ENCODE measurements at regions not wholly inside any gene's neighbourhood (a gene's known extent, or its start where the extent isn't known, plus 50 kb on each side); places are given as distances from the start of the nearest gene placed in this dataset.

- Histone ChIP-seq H3K4me1 (no peaks in the 10 kb centered on the region), H3K27ac (replicated peaks in 1 of 4) (no peak overlapping the region), H3K27me3 (no peaks in the 10 kb centered on the region), H3K4me3 (no peak overlapping the region), H3K36me3 (no peaks in the 10 kb centered on the region), H3K9me3 (no peaks in the 10 kb centered on the region)
- intact Hi-C loops (cut with DNase I), result no loop called here
- TF ChIP-seq POLR2A (IDR thresholded peaks at IDR 0.05; ENCODE audit: low read depth), result no peak
- no peak for TF ChIP-seq POLR2AphosphoS5 (IDR thresholded peaks at IDR 0.05)
- 39% methylated on average over 2 of the region's 2 CpGs for WGBS
- DNase-seq (ENCODE audit: extremely low spot score), result no peak
Observed at GRCh38 chr20:52484438-52484837, 292.9 kb upstream of the ZFP64 start.

- H3K36me3 ChIP-seq, result no peaks in the 10 kb centered on the region
- H3K9me3 ChIP-seq, result no peaks in the 10 kb centered on the region
- H3K4me1 ChIP-seq, result no peaks in the 10 kb centered on the region
- H3K4me3 ChIP-seq, result no peak overlapping the region
- H3K27ac ChIP-seq (replicated peaks in 1 of 4), result no peak overlapping the region
- DNase-seq (ENCODE audit: extremely low spot score), result no peak
- intact Hi-C loops (cut with DNase I), result no loop called here
- H3K27me3 ChIP-seq, result no peaks in the 10 kb centered on the region
- TF ChIP-seq POLR2A (IDR thresholded peaks at IDR 0.05; ENCODE audit: low read depth) (no peak), EP300 (IDR thresholded peaks at IDR 0.05) (no peak), POLR2AphosphoS5 (IDR thresholded peaks at IDR 0.05) (no peak), CTCF (IDR thresholded peaks at IDR 0.05) (no peak)
- 97% methylated on average over 1 of the region's 1 CpG for WGBS
Observed at GRCh38 chr20:52483382-52483781, 291.8 kb upstream of the ZFP64 start.

- 78% methylated on average over 5 of the region's 5 CpGs for WGBS
- H3K9me3 ChIP-seq, result no peaks in the 10 kb centered on the region
Observed at GRCh38 chr20:52482044-52482443, 290.5 kb upstream of the ZFP64 start.

GRCh38 chr20:52481443-52481842 is 289.9 kb upstream of the ZFP64 start:
- H3K36me3 ChIP-seq, result no peaks in the 10 kb centered on the region
- no peaks in the 10 kb centered on the region for H3K27me3 ChIP-seq
- DNase-seq (ENCODE audit: extremely low spot score), result no peak
- no peaks in the 10 kb centered on the region for H3K9me3 ChIP-seq
- WGBS, result 38% methylated on average over 3 of the region's 3 CpGs
- H3K4me1 ChIP-seq, result no peaks in the 10 kb centered on the region
- no peak for TF ChIP-seq POLR2AphosphoS5 (IDR thresholded peaks at IDR 0.05)
- no peak for TF ChIP-seq CTCF (IDR thresholded peaks at IDR 0.05)
- no peak for TF ChIP-seq EP300 (IDR thresholded peaks at IDR 0.05)
- H3K4me3 ChIP-seq, result no peak overlapping the region
- no peak overlapping the region for H3K27ac ChIP-seq (replicated peaks in 1 of 4)
- intact Hi-C loops (cut with DNase I), result no loop called here

More at GRCh38 chr20:52482044-52482443, 290.5 kb upstream of the ZFP64 start:
- H3K27ac ChIP-seq (replicated peaks in 1 of 4), result no peak overlapping the region
- H3K4me3 ChIP-seq, result no peak overlapping the region
- intact Hi-C loops (cut with DNase I), result no loop called here
- TF ChIP-seq CTCF (IDR thresholded peaks at IDR 0.05) (no peak), POLR2AphosphoS5 (IDR thresholded peaks at IDR 0.05) (no peak), EP300 (IDR thresholded peaks at IDR 0.05) (no peak), POLR2A (IDR thresholded peaks at IDR 0.05; ENCODE audit: low read depth) (no peak)
- no peaks in the 10 kb centered on the region for H3K4me1 ChIP-seq
- H3K36me3 ChIP-seq, result no peaks in the 10 kb centered on the region
- DNase-seq (ENCODE audit: extremely low spot score), result no peak
- no peaks in the 10 kb centered on the region for H3K27me3 ChIP-seq

- no peak for DNase-seq (ENCODE audit: extremely low spot score)
- intact Hi-C loops (cut with DNase I), result no loop called here
- H3K4me3 ChIP-seq, result no peak overlapping the region
- TF ChIP-seq POLR2AphosphoS5 (IDR thresholded peaks at IDR 0.05) (no peak), CTCF (IDR thresholded peaks at IDR 0.05) (no peak), EP300 (IDR thresholded peaks at IDR 0.05) (no peak), POLR2A (IDR thresholded peaks at IDR 0.05; ENCODE audit: low read depth) (no peak)
- H3K4me1 ChIP-seq, result no peaks in the 10 kb centered on the region
- H3K36me3 ChIP-seq, result no peaks in the 10 kb centered on the region
- no peaks in the 10 kb centered on the region for H3K27me3 ChIP-seq
- no peaks in the 10 kb centered on the region for H3K9me3 ChIP-seq
- WGBS, result 89% methylated on average over 9 of the region's 9 CpGs
- H3K27ac ChIP-seq (replicated peaks in 1 of 4), result no peak overlapping the region
Observed at GRCh38 chr20:52476074-52476750, 284.6 kb upstream of the ZFP64 start.

All from esophagus muscularis mucosa (tissue), 4 donors.